Activated CD8-positive, alpha-beta memory T cell treated with anti-CD3 and anti-CD28 coated beads, Interleukin-2, amount 50 U/mL, for 1 hour (primary cell): ENCODE measurements at regions not wholly inside any gene's neighbourhood (a gene's known extent, or its start where the extent isn't known, plus 50 kb on each side); places are given as distances from the start of the nearest gene placed in this dataset.
"Not testable (repeated sequence)": the region's sequence is repeated elsewhere in the genome, so short reads cannot be mapped to it uniquely, and the experiment has no call there.

Experiments used
- DNase-seq: peaks from one replicate; pipeline ENCODE4 v3.0.0-alpha.2; 2020; ENCODE audit errors: extremely low read depth

- no peak for DNase-seq
Observed at GRCh38 chr5:112573441-112573840, 154.4 kb upstream of the EPB41L4A start.

- DNase-seq: no peak
Observed at GRCh38 chr5:112574536-112574935, 155.5 kb upstream of the EPB41L4A start.

GRCh38 chr5:112576298-112576925, 157.3 kb upstream of the EPB41L4A start:
- no peak for DNase-seq

GRCh38 chr5:112579599-112580170, 158.0 kb upstream of the APC start:
- DNase-seq: no peak

GRCh38 chr5:112581811-112582320, 155.8 kb upstream of the APC start:
- no peak for DNase-seq

- DNase-seq: no peak
Observed at GRCh38 chr5:112583166-112583565, 154.5 kb upstream of the APC start.

GRCh38 chr5:112584781-112585180, 152.9 kb upstream of the APC start:
- DNase-seq: no peak

- DNase-seq: no peak
Observed at GRCh38 chr5:112586596-112587062, 151.1 kb upstream of the APC start.

GRCh38 chr5:112590858-112591257, 146.8 kb upstream of the APC start:
- not testable (repeated sequence) for DNase-seq

- DNase-seq: no peak
Observed at GRCh38 chr5:112594095-112594850, 143.4 kb upstream of the APC start.

GRCh38 chr5:112594941-112595340, 142.7 kb upstream of the APC start:
- DNase-seq: no peak

- no peak for DNase-seq
Observed at GRCh38 chr5:112597831-112598230, 139.9 kb upstream of the APC start.

- DNase-seq: not testable (repeated sequence)
Observed at GRCh38 chr5:112600510-112600909, 137.2 kb upstream of the APC start.

GRCh38 chr5:112604732-112605630, 132.7 kb upstream of the APC start:
- DNase-seq: no peak

- no peak for DNase-seq
Observed at GRCh38 chr5:112608975-112609374, 128.7 kb upstream of the APC start.

- DNase-seq: no peak
Observed at GRCh38 chr5:112612663-112613062, 125.0 kb upstream of the APC start.

GRCh38 chr5:112614285-112614684, 123.4 kb upstream of the APC start:
- no peak for DNase-seq

- DNase-seq: no peak
Observed at GRCh38 chr5:112614986-112615385, 122.7 kb upstream of the APC start.

GRCh38 chr5:112616812-112617547, 120.7 kb upstream of the APC start:
- no peak for DNase-seq

GRCh38 chr5:112625246-112625645, 112.4 kb upstream of the APC start:
- DNase-seq: no peak
